ENCODE measurements at regions not wholly inside any gene's neighbourhood (a gene's known extent, or its start where the extent isn't known, plus 50 kb on each side); places are given as distances from the start of the nearest gene placed in this dataset.

DNA sequence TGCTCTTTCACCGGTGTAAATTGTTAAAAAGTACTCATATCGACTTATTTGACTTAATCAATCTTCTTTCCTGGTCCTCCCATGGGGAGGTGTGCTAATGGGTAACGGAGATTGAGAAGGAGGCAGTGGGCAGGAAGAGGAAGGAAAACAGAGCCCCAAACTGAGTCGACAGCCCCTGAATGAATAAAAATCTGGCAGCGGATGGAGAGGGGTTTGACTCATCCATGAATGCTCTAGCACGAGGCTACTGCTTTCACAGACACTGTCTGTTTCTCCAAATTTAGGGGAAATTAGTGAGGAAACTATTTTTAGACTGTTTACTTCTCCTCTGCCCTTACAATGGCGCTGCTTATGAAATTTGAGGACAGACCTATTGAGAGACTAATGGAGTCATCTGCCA lies 142.2 kb upstream of the ATXN1 start:
- no peak for DNase-seq
- WGBS, 5 donors = 29 to 47% (median 43%) methylated on average over 7 of the region's 7 CpGs

GRCh38 chr6:16902502-16902901 lies 141.2 kb upstream of the ATXN1 start:
- TF ChIP-seq POLR2A (IDR thresholded peaks at IDR 0.05) = no peak
- TF ChIP-seq, protein P1, sequence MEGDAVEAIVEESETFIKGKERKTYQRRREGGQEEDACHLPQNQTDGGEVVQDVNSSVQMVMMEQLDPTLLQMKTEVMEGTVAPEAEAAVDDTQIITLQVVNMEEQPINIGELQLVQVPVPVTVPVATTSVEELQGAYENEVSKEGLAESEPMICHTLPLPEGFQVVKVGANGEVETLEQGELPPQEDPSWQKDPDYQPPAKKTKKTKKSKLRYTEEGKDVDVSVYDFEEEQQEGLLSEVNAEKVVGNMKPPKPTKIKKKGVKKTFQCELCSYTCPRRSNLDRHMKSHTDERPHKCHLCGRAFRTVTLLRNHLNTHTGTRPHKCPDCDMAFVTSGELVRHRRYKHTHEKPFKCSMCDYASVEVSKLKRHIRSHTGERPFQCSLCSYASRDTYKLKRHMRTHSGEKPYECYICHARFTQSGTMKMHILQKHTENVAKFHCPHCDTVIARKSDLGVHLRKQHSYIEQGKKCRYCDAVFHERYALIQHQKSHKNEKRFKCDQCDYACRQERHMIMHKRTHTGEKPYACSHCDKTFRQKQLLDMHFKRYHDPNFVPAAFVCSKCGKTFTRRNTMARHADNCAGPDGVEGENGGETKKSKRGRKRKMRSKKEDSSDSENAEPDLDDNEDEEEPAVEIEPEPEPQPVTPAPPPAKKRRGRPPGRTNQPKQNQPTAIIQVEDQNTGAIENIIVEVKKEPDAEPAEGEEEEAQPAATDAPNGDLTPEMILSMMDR (IDR thresholded peaks at IDR 0.05 in 8 of 11, conservative IDR thresholded peaks at IDR 0.05 in 3 of 11) = no peak

More for the DNA sequence above, 142.2 kb upstream of the ATXN1 start:
- TF ChIP-seq POLR2AphosphoS5 (IDR thresholded peaks at IDR 0.05) (no peak), POLR2A (IDR thresholded peaks at IDR 0.05) (no peak)
- TF ChIP-seq, protein P1 (IDR thresholded peaks at IDR 0.05 in 8 of 11, conservative IDR thresholded peaks at IDR 0.05 in 3 of 11) = no peak
- no peaks in the 10 kb centered on the region for H3K36me3 ChIP-seq
- no peak overlapping the region for H3K4me3 ChIP-seq
- intact Hi-C loops (cut with DNase I; ENCODE audit: low total_unique reads) = no loop called here
- peaks cover 0 to 3% (median 0%) of the 10 kb centered on the region in 7 donors for H3K27me3 ChIP-seq (replicated peaks in 1 of 7)
- peaks cover 0 to 4% (median 0%) of the 10 kb centered on the region in 6 donors for H3K4me1 ChIP-seq
- peak overlapping the region in 2 of 8 donors; percentile 9 to 17 for H3K27ac ChIP-seq
- H3K9me3 ChIP-seq = no peaks in the 10 kb centered on the region

GRCh38 chr6:16901782-16902181 lies 140.5 kb upstream of the ATXN1 start:
- Histone ChIP-seq H3K27me3 (replicated peaks in 1 of 7) (peaks cover 0 to 3% (median 0%) of the 10 kb centered on the region in 7 donors), H3K36me3 (no peaks in the 10 kb centered on the region), H3K4me1 (peaks cover 0 to 4% (median 0%) of the 10 kb centered on the region in 6 donors), H3K27ac (no peak overlapping the region), H3K9me3 (no peaks in the 10 kb centered on the region), H3K4me3 (no peak overlapping the region)
- 47 to 76% (median 65%) methylated on average over 3 of the region's 3 CpGs for WGBS, 5 donors
- DNase-seq = no peak
- intact Hi-C loops (cut with DNase I; ENCODE audit: low total_unique reads) = no loop called here
- TF ChIP-seq, protein P1 (IDR thresholded peaks at IDR 0.05 in 8 of 11, conservative IDR thresholded peaks at IDR 0.05 in 3 of 11) = no peak
- peak in 1 of 3 donors; percentile 24 for TF ChIP-seq POLR2AphosphoS5 (IDR thresholded peaks at IDR 0.05)

More at GRCh38 chr6:16902502-16902901, 141.2 kb upstream of the ATXN1 start:
- Histone ChIP-seq H3K27me3 (replicated peaks in 1 of 7) (peaks cover 0 to 3% (median 0%) of the 10 kb centered on the region in 7 donors), H3K27ac (no peak overlapping the region), H3K4me3 (no peak overlapping the region), H3K36me3 (no peaks in the 10 kb centered on the region), H3K4me1 (peaks cover 0 to 4% (median 0%) of the 10 kb centered on the region in 6 donors), H3K9me3 (no peaks in the 10 kb centered on the region)
- DNase-seq = no peak
- intact Hi-C loops (cut with DNase I; ENCODE audit: low total_unique reads) = no loop called here

GRCh38 chr6:16901306-16901705 lies 140.0 kb upstream of the ATXN1 start:
- 80 to 98% (median 92%) methylated on average over 2 of the region's 2 CpGs for WGBS, 5 donors
- TF ChIP-seq POLR2AphosphoS5 (IDR thresholded peaks at IDR 0.05) (no peak), POLR2A (IDR thresholded peaks at IDR 0.05) (no peak)
- TF ChIP-seq, protein P1 (IDR thresholded peaks at IDR 0.05 in 8 of 11, conservative IDR thresholded peaks at IDR 0.05 in 3 of 11) = no peak
- peaks cover 0 to 3% (median 0%) of the 10 kb centered on the region in 7 donors for H3K27me3 ChIP-seq (replicated peaks in 1 of 7)

More at GRCh38 chr6:16901306-16901705, 140.0 kb upstream of the ATXN1 start:
- Histone ChIP-seq H3K27ac (no peak overlapping the region), H3K9me3 (no peaks in the 10 kb centered on the region), H3K4me3 (no peak overlapping the region), H3K36me3 (no peaks in the 10 kb centered on the region), H3K4me1 (peaks cover 0 to 4% (median 0%) of the 10 kb centered on the region in 6 donors)
- DNase-seq = no peak
- intact Hi-C loops (cut with DNase I; ENCODE audit: low total_unique reads) = no loop called here
